PFSK-1 (cell line): ENCODE measurements at regions not wholly inside any gene's neighbourhood (a gene's known extent, or its start where the extent isn't known, plus 50 kb on each side); places are given as distances from the start of the nearest gene placed in this dataset.

Experiments used
- POLR2AphosphoS5 ChIP-seq: IDR thresholded peaks from 2 replicates; pipeline ENCODE4 v1.6.1; 2012; ENCODE audit warnings: low read depth, mild to moderate bottlenecking, control low read depth, low read length, moderate library complexity
- REST ChIP-seq, 2 experiments: IDR thresholded peaks; 2 replicates each; pipeline versions ENCODE4 v1.6.1 to v1.8.0; 2011 to 2012; ENCODE audit warnings: low read depth in 2 of 2, low read length in 2 of 2, control low read depth in 1 of 2, inconsistent platforms in 1 of 2, mild to moderate bottlenecking in 1 of 2, moderate library complexity in 1 of 2; ENCODE audit not compliant: insufficient read depth in 1 of 2
- SIN3A ChIP-seq: IDR thresholded peaks from 2 replicates; pipeline ENCODE4 v1.6.1; 2012; ENCODE audit warnings: mild to moderate bottlenecking, low read length, moderate library complexity, borderline replicate concordance; ENCODE audit not compliant: insufficient read depth
- TAF1 ChIP-seq: IDR thresholded peaks from 2 replicates; pipeline ENCODE4 v1.6.1; 2012; ENCODE audit warnings: low read length, control low read depth, borderline replicate concordance; ENCODE audit not compliant: insufficient read depth

- TF ChIP-seq SIN3A (no peak), POLR2AphosphoS5 (no peak), TAF1 (no peak), REST (IDR thresholded peaks at IDR 0.05; ENCODE audit: insufficient read depth in 1 of 2, low read depth in 2 of 2, low read length in 2 of 2) (no peak)
These were observed 319.5 kb downstream of the C3orf38 start for GRCh38 chr3:88469216-88469615.
